HEK293 (cell line): ENCODE measurements at regions not wholly inside any gene's neighbourhood (a gene's known extent, or its start where the extent isn't known, plus 50 kb on each side); places are given as distances from the start of the nearest gene placed in this dataset.

Source experiments
- CTCF ChIP-seq: fragments of 450-650 bp; formaldehyde crosslinking; IDR thresholded peaks from 2 replicates; pipeline ENCODE4 v1.5.1; 2016; ENCODE audit warnings: missing biosample characterization, missing genetic modification characterization
- KLF16 ChIP-seq: fragments of 450-650 bp; formaldehyde crosslinking; IDR thresholded peaks from 2 replicates; pipeline ENCODE4 v1.5.1; 2017; ENCODE audit warnings: missing biosample characterization, missing genetic modification characterization
- MYNN ChIP-seq: fragments of 450-650 bp; formaldehyde crosslinking; IDR thresholded peaks from 2 replicates; pipeline ENCODE4 v1.5.1; 2016; ENCODE audit warnings: missing biosample characterization, missing genetic modification characterization, borderline replicate concordance
- PRDM2 ChIP-seq: fragments of 450-650 bp; formaldehyde crosslinking; IDR thresholded peaks from 2 replicates; pipeline ENCODE4 v1.5.1; 2016; ENCODE audit warnings: missing biosample characterization, missing genetic modification characterization, borderline replicate concordance
- REST ChIP-seq: fragments of 450-650 bp; formaldehyde crosslinking; IDR thresholded peaks from 2 replicates; pipeline ENCODE4 v1.5.1; 2016; ENCODE audit warnings: missing biosample characterization, missing genetic modification characterization
- YY1 ChIP-seq: fragments of 450-650 bp; formaldehyde crosslinking; IDR thresholded peaks from 2 replicates; pipeline ENCODE4 v1.5.1; 2018; ENCODE audit warnings: missing biosample characterization, missing genetic modification characterization
- ZBTB11 ChIP-seq: fragments of 450-650 bp; formaldehyde crosslinking; conservative IDR thresholded peaks from 2 replicates; pipeline ENCODE4 v1.5.1; 2016; ENCODE audit warnings: low read depth, missing biosample characterization, missing genetic modification characterization
- ZBTB17 ChIP-seq: fragments of 450-650 bp; formaldehyde crosslinking; IDR thresholded peaks from 2 replicates; pipeline ENCODE4 v1.5.1; 2016; ENCODE audit warnings: missing biosample characterization, missing genetic modification characterization
- ZBTB20 ChIP-seq: fragments of 450-650 bp; formaldehyde crosslinking; IDR thresholded peaks from 2 replicates; pipeline ENCODE4 v1.5.1; 2016; ENCODE audit warnings: missing biosample characterization, missing genetic modification characterization
- ZBTB8A ChIP-seq: fragments of 450-650 bp; formaldehyde crosslinking; IDR thresholded peaks from 2 replicates; pipeline ENCODE4 v1.5.1; 2016; ENCODE audit warnings: missing biosample characterization, missing genetic modification characterization
- ZNF274 ChIP-seq, 2 experiments: fragments of 200-500 bp in 1 of 2; fragments of 450-650 bp in 1 of 2; sonication (Bioruptor generic) in 1 of 2; formaldehyde crosslinking in 1 of 2; IDR thresholded peaks; 2 replicates each; pipeline versions ENCODE4 v1.5.1 to v1.6.1; 2014 to 2016; ENCODE audit warnings: borderline replicate concordance in 1 of 2, inconsistent platforms in 1 of 2, low read length in 1 of 2, missing biosample characterization in 1 of 2, missing genetic modification characterization in 1 of 2
- ZNF292 ChIP-seq: fragments of 450-650 bp; formaldehyde crosslinking; IDR thresholded peaks from 2 replicates; pipeline ENCODE4 v1.5.1; 2016; ENCODE audit warnings: low read depth, missing biosample characterization, missing genetic modification characterization, borderline replicate concordance
- ZNF398 ChIP-seq: fragments of 450-650 bp; formaldehyde crosslinking; IDR thresholded peaks from 2 replicates; pipeline ENCODE4 v1.5.1; 2017; ENCODE audit warnings: missing biosample characterization, missing genetic modification characterization

- TF ChIP-seq ZNF292 (tag by site-specific recombination) (no peak), CTCF (tag by site-specific recombination) (no peak), PRDM2 (no peak), ZNF398 (tag by site-specific recombination) (no peak), KLF16 (tag by site-specific recombination) (no peak), YY1 (tag by site-specific recombination) (no peak), REST (tag by site-specific recombination) (no peak), ZBTB17 (no peak), MYNN (tag by site-specific recombination) (no peak), ZNF274 (IDR thresholded peaks at IDR 0.05; ENCODE audit: low read length) (no peak), ZNF274 (tag by site-specific recombination; IDR thresholded peaks at IDR 0.05; ENCODE audit: borderline replicate concordance) (no peak), ZBTB11 (tag by site-specific recombination) (no peak), ZBTB8A (no peak), ZBTB20 (no peak)
Measured at GRCh38 chr3:148162132-148162531, 535.6 kb upstream of the AGTR1 start.
